Neural cell (in vitro differentiated cells): ENCODE measurements at regions not wholly inside any gene's neighbourhood (a gene's known extent, or its start where the extent isn't known, plus 50 kb on each side); places are given as distances from the start of the nearest gene placed in this dataset.

Experiments used
- H2AFZ ChIP-seq: fragments of 200-600, 300-800 bp; sonication (generic), shearing (Covaris generic); 2 replicates; pipeline ENCODE4 v1.6.0; 2014; ENCODE audit warnings: low read depth, mild to moderate bottlenecking, antibody characterized with exemption, low read length, moderate library complexity
- H3F3A ChIP-seq: fragments of 200-600 bp; shearing (Covaris generic); 2 replicates; pipeline ENCODE4 v1.6.1; 2016; ENCODE audit warnings: mild to moderate bottlenecking, moderate library complexity, mixed read lengths, antibody characterized with exemption, low read length; ENCODE audit not compliant: insufficient read depth, poor library complexity, severe bottlenecking
- H3K27ac ChIP-seq: fragments of 200-600, 300-800 bp; sonication (generic), shearing (Covaris generic); 2 replicates; pipeline ENCODE4 v1.5.1; 2014; ENCODE audit warnings: mild to moderate bottlenecking, low read length, moderate library complexity
- H3K27me3 ChIP-seq: fragments of 300-800, 200-600 bp; sonication (generic), shearing (Covaris generic); 2 replicates; pipeline ENCODE4 v1.6.0; 2014; ENCODE audit warnings: mild to moderate bottlenecking, low read depth, low read length, moderate library complexity; ENCODE audit not compliant: insufficient read depth
- H3K36me3 ChIP-seq: fragments of 300-800, 200-600 bp; sonication (generic), shearing (Covaris generic); 2 replicates; pipeline ENCODE4 v1.5.1; 2014; ENCODE audit warnings: mild to moderate bottlenecking, antibody characterized with exemption, low read length, moderate library complexity; ENCODE audit not compliant: insufficient read depth
- H3K4me2 ChIP-seq: fragments of 300-800, 200-600 bp; sonication (generic), shearing (Covaris generic); 2 replicates; pipeline ENCODE4 v1.6.0; 2014; ENCODE audit warnings: mild to moderate bottlenecking, low read length
- H3K4me3 ChIP-seq: fragments of 300-800, 200-600 bp; sonication (generic), shearing (Covaris generic); 2 replicates; pipeline ENCODE4 v1.5.1; 2014; ENCODE audit warnings: mild to moderate bottlenecking, low read length, moderate library complexity
- H3K79me2 ChIP-seq: fragments of 200-600 bp; shearing (Covaris generic); replicated peaks from 2 replicates; pipeline ENCODE4 v1.6.0; 2014; ENCODE audit warnings: mild to moderate bottlenecking, low read length, moderate library complexity; ENCODE audit not compliant: insufficient read depth
- H3K9ac ChIP-seq: fragments of 300-800, 200-600 bp; sonication (generic), shearing (Covaris generic); 2 replicates; pipeline ENCODE4 v1.6.1; 2016; ENCODE audit warnings: mild to moderate bottlenecking, low read length, mixed read lengths
- H3K9me2 ChIP-seq: fragments of 200-600 bp; shearing (Covaris generic); 2 replicates; pipeline ENCODE4 v1.6.1; 2016; ENCODE audit warnings: mild to moderate bottlenecking, low read length, mixed read lengths; ENCODE audit not compliant: insufficient read depth
- H3K9me3 ChIP-seq: fragments of 200-600, 300-800 bp; sonication (generic), shearing (Covaris generic); 2 replicates; pipeline ENCODE4 v1.6.1; 2016; ENCODE audit warnings: mild to moderate bottlenecking, mixed run types, low read length, moderate library complexity, mixed read lengths
- H4K20me1 ChIP-seq: fragments of 200-600 bp; shearing (Covaris generic); 2 replicates; pipeline ENCODE4 v1.6.1; 2016; ENCODE audit warnings: mild to moderate bottlenecking, mixed run types; ENCODE audit not compliant: insufficient read depth
- CTCF ChIP-seq: fragments of 450-650 bp; IDR thresholded peaks from 2 replicates; pipeline ENCODE4 v1.5.1; 2014; ENCODE audit warnings: antibody characterized with exemption, mild to moderate bottlenecking, moderate library complexity; ENCODE audit not compliant: poor library complexity, severe bottlenecking
- EP300 ChIP-seq: fragments of 450-650 bp; conservative IDR thresholded peaks from 2 replicates; pipeline ENCODE4 v1.6.1; 2014; ENCODE audit warnings: antibody characterized with exemption, mild to moderate bottlenecking, moderate library complexity; ENCODE audit not compliant: poor library complexity, severe bottlenecking
- EZH2 ChIP-seq: fragments of 200-600, 300-800 bp; shearing (Covaris generic), sonication (generic); IDR thresholded peaks from 2 replicates; pipeline ENCODE4 v1.6.1; 2014; ENCODE audit warnings: antibody characterized with exemption, low read length, borderline replicate concordance, mild to moderate bottlenecking; ENCODE audit not compliant: insufficient read depth, poor library complexity, severe bottlenecking
- MXI1 ChIP-seq: fragments of 450-650 bp; conservative IDR thresholded peaks from 2 replicates; pipeline ENCODE4 v1.6.1; 2014; ENCODE audit warnings: antibody characterized with exemption, mild to moderate bottlenecking; ENCODE audit not compliant: poor library complexity, severe bottlenecking
- POLR2AphosphoS5 ChIP-seq: IDR thresholded peaks from 2 replicates; pipeline ENCODE4 v1.6.1; 2012
- RAD21 ChIP-seq: fragments of 450-650 bp; conservative IDR thresholded peaks from 2 replicates; pipeline ENCODE4 v1.6.1; 2014; ENCODE audit warnings: antibody characterized with exemption, mild to moderate bottlenecking, moderate library complexity
- REST ChIP-seq: IDR thresholded peaks from 2 replicates; pipeline ENCODE4 v1.6.1; 2012; ENCODE audit warnings: borderline replicate concordance
- SMC3 ChIP-seq: fragments of 450-650 bp; conservative IDR thresholded peaks from 2 replicates; pipeline ENCODE4 v1.6.1; 2014; ENCODE audit warnings: antibody characterized with exemption, mild to moderate bottlenecking, moderate library complexity; ENCODE audit not compliant: poor library complexity
- TAF1 ChIP-seq: IDR thresholded peaks from 2 replicates; pipeline ENCODE4 v1.6.1; 2012; ENCODE audit warnings: low read depth

GRCh38 chr7:127484954-127485353 is 92.4 kb upstream of the ZNF800 start:
- H3K36me3 ChIP-seq, result no peaks in the 10 kb centered on the region
- H3K4me2 ChIP-seq, result no peak overlapping the region
- H4K20me1 ChIP-seq, result no peaks in the 10 kb centered on the region
- no peaks in the 10 kb centered on the region for H3F3A ChIP-seq
- no peak overlapping the region for H3K27ac ChIP-seq
- TF ChIP-seq POLR2AphosphoS5 (no peak), SMC3 (no peak), REST (no peak), EP300 (no peak), EZH2 (no peak)
- no peaks in the 10 kb centered on the region for H3K27me3 ChIP-seq
- no peak overlapping the region for H2AFZ ChIP-seq
- H3K79me2 ChIP-seq, result no peaks in the 10 kb centered on the region
- no peaks in the 10 kb centered on the region for H3K9me2 ChIP-seq
- no peak overlapping the region for H3K4me3 ChIP-seq
- H3K9me3 ChIP-seq, result no peaks in the 10 kb centered on the region
- no peak overlapping the region for H3K9ac ChIP-seq

- Histone ChIP-seq H2AFZ (no peak overlapping the region), H3K36me3 (no peaks in the 10 kb centered on the region), H4K20me1 (no peaks in the 10 kb centered on the region), H3K4me2 (no peak overlapping the region), H3K4me3 (no peak overlapping the region), H3K9me2 (no peaks in the 10 kb centered on the region), H3K27ac (no peak overlapping the region), H3K27me3 (no peaks in the 10 kb centered on the region), H3K9ac (no peak overlapping the region), H3F3A (no peaks in the 10 kb centered on the region), H3K79me2 (no peaks in the 10 kb centered on the region), H3K9me3 (no peaks in the 10 kb centered on the region)
- no peak for TF ChIP-seq EZH2
- TF ChIP-seq MXI1, result no peak
- no peak for TF ChIP-seq TAF1
- no peak for TF ChIP-seq SMC3
- TF ChIP-seq CTCF, result no peak
- no peak for TF ChIP-seq RAD21
- no peak for TF ChIP-seq POLR2AphosphoS5
- TF ChIP-seq REST, result no peak
- no peak for TF ChIP-seq EP300
Measured at GRCh38 chr7:127478461-127478860, 86.0 kb upstream of the ZNF800 start.
